KMS-11 (cell line): ENCODE measurements at regions not wholly inside any gene's neighbourhood (a gene's known extent, or its start where the extent isn't known, plus 50 kb on each side); places are given as distances from the start of the nearest gene placed in this dataset.
"Not testable (repeated sequence)": the region's sequence is repeated elsewhere in the genome, so short reads cannot be mapped to it uniquely, and the experiment has no call there.

Experiments used
- H2AFZ ChIP-seq: fragments of 200-600 bp; sonication (generic); 2 replicates; pipeline ENCODE4 v1.6.1; 2016; ENCODE audit warnings: antibody characterized with exemption, mixed run types, low read depth
- H3K27ac ChIP-seq: fragments of 200-600 bp; sonication (generic); 2 replicates; pipeline ENCODE4 v1.6.1; 2016; ENCODE audit warnings: mild to moderate bottlenecking, mixed run types
- H3K27me3 ChIP-seq: fragments of 200-600 bp; sonication (generic); 2 replicates; pipeline ENCODE4 v1.6.1; 2017; ENCODE audit warnings: mild to moderate bottlenecking, low read depth, mixed run types, moderate library complexity; ENCODE audit not compliant: insufficient read depth
- H3K36me3 ChIP-seq: fragments of 200-600 bp; sonication (generic); 2 replicates; pipeline ENCODE4 v1.6.1; 2017; ENCODE audit warnings: mild to moderate bottlenecking, mixed run types; ENCODE audit not compliant: insufficient read depth
- H3K4me1 ChIP-seq: fragments of 200-600 bp; sonication (generic); 2 replicates; pipeline ENCODE4 v1.6.1; 2016; ENCODE audit warnings: mild to moderate bottlenecking, low read depth, mixed run types; ENCODE audit not compliant: poor library complexity, severe bottlenecking
- H3K4me2 ChIP-seq: fragments of 200-600 bp; sonication (generic); 2 replicates; pipeline ENCODE4 v1.7.0; 2016; ENCODE audit warnings: mild to moderate bottlenecking, mixed run types
- H3K4me3 ChIP-seq: fragments of 200-600 bp; sonication (generic); IDR thresholded peaks from 2 replicates; pipeline ENCODE4 v1.6.1; 2017; ENCODE audit warnings: low read depth, low read length, mixed read lengths; ENCODE audit not compliant: insufficient read depth
- H3K79me2 ChIP-seq: fragments of 200-600 bp; sonication (generic); 2 replicates; pipeline ENCODE4 v1.6.1; 2016; ENCODE audit warnings: low read depth, mixed run types; ENCODE audit not compliant: insufficient read depth
- H3K9ac ChIP-seq: fragments of 200-600 bp; sonication (generic); 2 replicates; pipeline ENCODE4 v1.6.1; 2016; ENCODE audit warnings: mild to moderate bottlenecking, mixed run types
- H4K20me1 ChIP-seq: fragments of 200-600 bp; sonication (generic); 2 replicates; pipeline ENCODE4 v1.6.1; 2016; ENCODE audit warnings: mild to moderate bottlenecking, mixed run types; ENCODE audit not compliant: insufficient read depth
- CTCF ChIP-seq: fragments of 200-600 bp; sonication (generic); conservative IDR thresholded peaks from 2 replicates; pipeline ENCODE4 v1.6.1; 2017; ENCODE audit warnings: low read depth, mild to moderate bottlenecking, antibody characterized with exemption, low read length, moderate library complexity, mixed read lengths

GRCh38 chr6:74018825-74019224 lies 322.8 kb downstream of the CD109 start:
- Histone ChIP-seq H3K27me3 (no peaks in the 10 kb centered on the region), H3K36me3 (no peaks in the 10 kb centered on the region), H3K27ac (no peak overlapping the region), H2AFZ (no peak overlapping the region), H3K9ac (no peak overlapping the region), H3K4me3 (no peak overlapping the region), H3K79me2 (no peaks in the 10 kb centered on the region), H3K4me2 (no peak overlapping the region), H4K20me1 (no peaks in the 10 kb centered on the region), H3K4me1 (no peaks in the 10 kb centered on the region)
- TF ChIP-seq CTCF, result no peak

- no peaks in the 10 kb centered on the region for H3K4me1 ChIP-seq
- no peak overlapping the region for H3K4me3 ChIP-seq
- no peak for TF ChIP-seq CTCF
- H4K20me1 ChIP-seq, result no peaks in the 10 kb centered on the region
- no peaks in the 10 kb centered on the region for H3K27me3 ChIP-seq
- no peaks in the 10 kb centered on the region for H3K36me3 ChIP-seq
- no peak overlapping the region for H2AFZ ChIP-seq
- H3K79me2 ChIP-seq, result no peaks in the 10 kb centered on the region
- H3K4me2 ChIP-seq, result no peak overlapping the region
- no peak overlapping the region for H3K27ac ChIP-seq
- no peak overlapping the region for H3K9ac ChIP-seq
Observed at GRCh38 chr6:74015427-74015826, 319.4 kb downstream of the CD109 start.

GRCh38 chr6:74000666-74001490 lies 304.9 kb downstream of the CD109 start:
- no peak for TF ChIP-seq CTCF
- no peaks in the 10 kb centered on the region for H3K27me3 ChIP-seq
- H3K36me3 ChIP-seq, result no peaks in the 10 kb centered on the region
- H3K27ac ChIP-seq, result no peak overlapping the region
- no peaks in the 10 kb centered on the region for H3K79me2 ChIP-seq
- no peak overlapping the region for H2AFZ ChIP-seq
- H3K4me3 ChIP-seq, result no peak overlapping the region
- no peaks in the 10 kb centered on the region for H4K20me1 ChIP-seq
- no peaks in the 10 kb centered on the region for H3K4me1 ChIP-seq
- no peak overlapping the region for H3K9ac ChIP-seq
- H3K4me2 ChIP-seq, result no peak overlapping the region

- H3K9ac ChIP-seq, H4K20me1 ChIP-seq, H3K36me3 ChIP-seq, H3K4me1 ChIP-seq, H3K27me3 ChIP-seq, H3K27ac ChIP-seq, H2AFZ ChIP-seq, H3K4me2 ChIP-seq, H3K79me2 ChIP-seq, H3K4me3 ChIP-seq: not testable (repeated sequence)
Observed at GRCh38 chr6:73990609-73991238, 294.7 kb downstream of the CD109 start.

GRCh38 chr6:73989428-73989827 lies 293.4 kb downstream of the CD109 start:
- Histone ChIP-seq H3K9ac (no peak overlapping the region), H3K36me3 (no peaks in the 10 kb centered on the region), H3K79me2 (no peaks in the 10 kb centered on the region), H2AFZ (no peak overlapping the region), H3K4me3 (no peak overlapping the region), H4K20me1 (no peaks in the 10 kb centered on the region), H3K27ac (no peak overlapping the region), H3K4me2 (no peak overlapping the region), H3K4me1 (no peaks in the 10 kb centered on the region), H3K27me3 (no peaks in the 10 kb centered on the region)
- no peak for TF ChIP-seq CTCF
